GM12878 (cell line): ENCODE measurements at regions not wholly inside any gene's neighbourhood (a gene's known extent, or its start where the extent isn't known, plus 50 kb on each side); places are given as distances from the start of the nearest gene placed in this dataset.
"Not testable (repeated sequence)": the region's sequence is repeated elsewhere in the genome, so short reads cannot be mapped to it uniquely, and the experiment has no call there.

Source experiments
- ATAC-seq: fragments of 200-7000 bp; cut with Tn5 transposase; 3 replicates; pipeline ENCODE4 v1.9.1; 2020; ENCODE audit warnings: mild to moderate bottlenecking, moderate library complexity
- BruUV-seq: library from RNA; stranded (reverse); fragments of 400-500 nt; replicated peaks from 2 replicates; lab custom pipeline; 2021; lab: Mats Ljungman, UMichigan
- CTCF ChIA-PET: fragments of 300-600 bp; sonication (Branson Sonifier 250); formaldehyde crosslinking; extraction: SDS; loops from one replicate; lab custom pipeline; 2021; ENCODE audit warnings: inconsistent platforms; lab: Yijun Ruan, JAX
- POLR2A ChIA-PET: fragments of 350-600 bp; formaldehyde crosslinking; extraction: SDS; loops from one replicate; lab custom pipeline; 2021; ENCODE audit warnings: inconsistent platforms; lab: Charles Lee
- RAD21 ChIA-PET: fragments of 300-600 bp; sonication (Branson Sonifier 250); formaldehyde crosslinking; loops from one replicate; lab custom pipeline; 2023; ENCODE audit warnings: antibody characterized with exemption; ENCODE audit not compliant: unreplicated experiment; lab: Charles Lee
- SMC1A ChIA-PET: fragments of 300-600 bp; sonication (Branson Sonifier 250); formaldehyde crosslinking; loops from one replicate; lab custom pipeline; 2023; ENCODE audit not compliant: unreplicated experiment, uncharacterized antibody; lab: Charles Lee
- DNase-seq: peaks from one replicate; pipeline ENCODE4 v3.0.0-alpha.2; 2011; ENCODE audit warnings: low read depth, low spot score
- FAIRE-seq: peaks from 3 replicates; lab custom pipeline; 2011; peaks lifted over from hg19 to GRCh38; lab: Jason Lieb, UNC
- H2AFZ ChIP-seq: 2 replicates; pipeline ENCODE4 v1.6.0; 2011; ENCODE audit warnings: low read depth, low read length, control low read depth; ENCODE audit not compliant: control insufficient read depth
- H3K27ac ChIP-seq: 2 replicates; pipeline ENCODE4 v1.5.1; 2011; ENCODE audit warnings: control low read depth; ENCODE audit not compliant: control insufficient read depth, insufficient read depth
- H3K27me3 ChIP-seq, 2 experiments: replicated peaks in 1 of 2; 2 replicates each; pipeline versions ENCODE4 v1.6.0 to v1.6.1; 2011; ENCODE audit warnings: low read length in 1 of 2; ENCODE audit not compliant: control insufficient read depth in 2 of 2, insufficient read depth in 2 of 2
- H3K36me3 ChIP-seq, 2 experiments: 2 replicates each; pipeline ENCODE4 v1.5.1; 2011; ENCODE audit warnings: low read length in 1 of 2; ENCODE audit not compliant: control insufficient read depth in 2 of 2, insufficient read depth in 2 of 2
- H3K4me1 ChIP-seq: 2 replicates; pipeline ENCODE4 v1.6.1; 2011; ENCODE audit warnings: mild to moderate bottlenecking, low read length, moderate library complexity, mixed read lengths; ENCODE audit not compliant: control insufficient read depth, insufficient read depth
- H3K4me2 ChIP-seq: 2 replicates; pipeline ENCODE4 v1.6.0; 2011; ENCODE audit warnings: control low read depth; ENCODE audit not compliant: control insufficient read depth, insufficient read depth
- H3K4me3 ChIP-seq: fragments of 200-600 bp; sonication (generic); 2 replicates; pipeline ENCODE4 v1.5.1; 2016
- H3K79me2 ChIP-seq: 2 replicates; pipeline ENCODE4 v1.6.0; 2011; ENCODE audit warnings: low read length; ENCODE audit not compliant: control insufficient read depth, insufficient read depth
- H3K9ac ChIP-seq: 2 replicates; pipeline ENCODE4 v1.8.0; 2011; ENCODE audit warnings: low read length, control low read depth, mixed read lengths; ENCODE audit not compliant: control insufficient read depth, insufficient read depth
- H3K9me3 ChIP-seq: replicated peaks from 3 replicates; pipeline ENCODE4 v1.5.1; 2011; ENCODE audit warnings: mild to moderate bottlenecking, low read length; ENCODE audit not compliant: control insufficient read depth, insufficient read depth
- H4K20me1 ChIP-seq: 2 replicates; pipeline ENCODE4 v1.6.0; 2011; ENCODE audit not compliant: control insufficient read depth, insufficient read depth
- WGBS: methylation state at CpG from one replicate; pipeline ENCODE4 v1.1.6; 2016; ENCODE audit warnings: low lambda C conversion rate; ENCODE audit not compliant: insufficient replicate concordance, insufficient coverage; ENCODE audit errors: missing lambda C conversion rate; 5-methylcytosine and 5-hydroxymethylcytosine counted together
- in situ Hi-C: fragments of 300-500 bp; cut with MboI; formaldehyde crosslinking; loops from 9 replicates; pipeline ENCODE4 v1.14.3; 2018; ENCODE audit warnings: mixed read lengths
- intact Hi-C: fragments of 100-400 bp; cut with micrococcal nuclease; formaldehyde crosslinking; loops from one replicate; pipeline ENCODE4 v1.14.2; 2022; ENCODE audit not compliant: unreplicated experiment

DNA sequence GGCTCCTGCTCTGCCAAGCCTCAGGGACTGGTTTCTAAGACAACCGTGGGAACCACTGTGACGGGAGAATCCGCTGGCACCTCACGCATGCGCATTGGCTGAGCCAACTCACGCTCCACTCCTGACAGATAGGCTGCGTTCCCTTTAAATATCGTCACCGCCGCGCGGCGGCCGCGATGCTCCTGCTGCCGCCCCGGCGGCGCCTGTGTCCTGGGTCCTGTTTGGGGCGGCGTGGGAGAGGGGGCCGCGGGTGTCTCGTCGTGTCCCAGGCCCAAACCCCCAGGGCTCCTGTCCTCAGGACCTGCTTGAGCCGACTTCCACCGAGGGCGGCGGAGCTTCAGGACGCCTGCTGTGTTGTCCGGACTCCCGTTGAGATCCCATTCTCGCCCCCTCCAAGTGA, 684.8 kb upstream of the TPTE start:
- H3K4me2 ChIP-seq, POLR2A ChIA-PET, BruUV-seq, H3K27me3 ChIP-seq, FAIRE-seq, H3K9me3 ChIP-seq, ATAC-seq, H3K27ac ChIP-seq, H2AFZ ChIP-seq, RAD21 ChIA-PET, H3K9ac ChIP-seq, H3K4me3 ChIP-seq, CTCF ChIA-PET, SMC1A ChIA-PET, H3K79me2 ChIP-seq, H3K36me3 ChIP-seq, H4K20me1 ChIP-seq, intact Hi-C loops, DNase-seq, H3K4me1 ChIP-seq, in situ Hi-C loops: not testable (repeated sequence)
- WGBS, result 62% methylated on average over 23 of the region's 33 CpGs

DNA sequence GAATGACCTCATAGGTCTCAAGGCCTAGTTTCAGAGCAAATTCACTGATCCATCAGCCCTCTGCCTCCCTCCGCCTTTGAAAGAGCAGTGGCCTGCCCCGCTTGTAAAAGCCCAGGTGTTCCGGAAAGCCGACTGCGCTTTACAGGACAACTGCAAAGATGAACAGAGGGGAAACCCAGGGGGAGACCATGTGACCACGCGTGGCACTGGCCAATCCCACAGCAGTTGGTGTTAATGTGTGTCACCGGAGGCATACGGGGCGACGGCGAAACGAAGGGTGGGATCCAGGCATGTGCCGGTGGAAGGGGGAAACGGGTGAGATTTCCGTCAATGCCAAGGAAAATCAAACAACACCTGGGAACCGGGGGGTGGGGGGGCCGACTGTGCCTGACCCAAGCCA, 684.4 kb upstream of the TPTE start:
- RAD21 ChIA-PET, H3K27ac ChIP-seq, ATAC-seq, H3K4me3 ChIP-seq, in situ Hi-C loops, FAIRE-seq, H3K79me2 ChIP-seq, H3K9ac ChIP-seq, H3K4me2 ChIP-seq, intact Hi-C loops, POLR2A ChIA-PET, DNase-seq, H3K9me3 ChIP-seq, CTCF ChIA-PET, H3K36me3 ChIP-seq, H2AFZ ChIP-seq, BruUV-seq, H4K20me1 ChIP-seq, H3K4me1 ChIP-seq, H3K27me3 ChIP-seq, SMC1A ChIA-PET: not testable (repeated sequence)
- 93% methylated on average over 3 of the region's 18 CpGs for WGBS

DNA sequence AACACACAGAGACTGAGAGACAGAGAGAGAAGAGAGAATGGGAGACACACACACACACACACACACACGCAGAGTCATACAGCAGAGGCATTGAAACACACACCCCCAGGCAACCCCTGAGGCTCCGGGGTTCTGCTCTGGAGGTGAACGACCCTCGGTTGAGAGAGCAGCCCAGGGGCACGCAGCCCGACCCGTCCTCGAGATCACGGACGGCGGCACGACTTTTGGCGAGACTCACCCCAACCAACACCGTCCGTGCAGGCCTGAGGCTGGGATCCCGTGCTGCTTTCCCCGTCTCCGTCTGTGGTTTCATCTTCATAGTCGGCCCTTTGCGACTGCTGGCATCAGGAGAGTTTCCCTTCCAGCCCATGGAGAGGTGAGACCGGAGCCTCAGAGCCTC, 683.9 kb upstream of the TPTE start:
- H3K36me3 ChIP-seq, POLR2A ChIA-PET, H3K4me2 ChIP-seq, in situ Hi-C loops, H3K27me3 ChIP-seq, RAD21 ChIA-PET, H3K9me3 ChIP-seq, intact Hi-C loops, H3K4me3 ChIP-seq, H3K27ac ChIP-seq, SMC1A ChIA-PET, BruUV-seq, H3K4me1 ChIP-seq, H2AFZ ChIP-seq, H3K79me2 ChIP-seq, CTCF ChIA-PET, H4K20me1 ChIP-seq, DNase-seq, FAIRE-seq, ATAC-seq, H3K9ac ChIP-seq: not testable (repeated sequence)
- WGBS, result 61% methylated on average over 21 of the region's 21 CpGs
